A549 (cell line): ENCODE measurements at regions not wholly inside any gene's neighbourhood (a gene's known extent, or its start where the extent isn't known, plus 50 kb on each side); places are given as distances from the start of the nearest gene placed in this dataset.

Experiments used
- BCL3 ChIP-seq: fragments of >200 bp; sonication (Bioruptor Twin); formaldehyde crosslinking; IDR thresholded peaks from 3 replicates; pipeline ENCODE4 v1.6.1; 2016
- CEBPB ChIP-seq, 2 experiments: fragments of >200 bp in 1 of 2; sonication (Bioruptor Twin) in 1 of 2; formaldehyde crosslinking in 1 of 2; IDR thresholded peaks; 2 replicates each; pipeline ENCODE4 v1.6.1; 2012 to 2016
- CTCF ChIP-seq: fragments of >200 bp; sonication (Bioruptor Twin); formaldehyde crosslinking; IDR thresholded peaks from 3 replicates; pipeline ENCODE4 v1.5.1; 2016
- EP300 ChIP-seq, 2 experiments: fragments of >200 bp; sonication (Bioruptor Twin); formaldehyde crosslinking; IDR thresholded peaks; 2 replicates in 1 of 2; 3 replicates in 1 of 2; pipeline ENCODE4 v1.6.1; 2016 to 2017
- ESRRA ChIP-seq: fragments of 150-350 bp; IDR thresholded peaks from 2 replicates; pipeline ENCODE4 v1.6.1; 2014; ENCODE audit warnings: mild to moderate bottlenecking, low read length, borderline replicate concordance
- FOSL2 ChIP-seq, 2 experiments: fragments of 450-650 bp in 1 of 2; fragments of >200 bp in 1 of 2; sonication (Bioruptor Twin) in 1 of 2; formaldehyde crosslinking; IDR thresholded peaks; 2 replicates each; pipeline versions ENCODE4 v1.5.0 to v1.6.1; 2016 to 2020; ENCODE audit warnings: mild to moderate bottlenecking in 1 of 2, moderate library complexity in 1 of 2
- HDAC2 ChIP-seq: fragments of 200-600 bp; sonication (generic); IDR thresholded peaks from 2 replicates; pipeline ENCODE4 v1.6.1; 2016
- KDM1A ChIP-seq: fragments of 200-600 bp; sonication (generic); IDR thresholded peaks from 2 replicates; pipeline ENCODE4 v1.6.1; 2016; ENCODE audit warnings: low read depth, mild to moderate bottlenecking
- MAX ChIP-seq: IDR thresholded peaks from 2 replicates; pipeline ENCODE4 v1.6.1; 2012
- PHF8 ChIP-seq: fragments of 200-600 bp; sonication (generic); IDR thresholded peaks from 2 replicates; pipeline ENCODE4 v1.6.1; 2016; ENCODE audit warnings: low read depth, mild to moderate bottlenecking, antibody characterized with exemption, moderate library complexity, borderline replicate concordance
- POLR2A ChIP-seq: IDR thresholded peaks from 2 replicates; pipeline ENCODE4 v1.6.1; 2012; ENCODE audit warnings: mild to moderate bottlenecking, low read length
- RNF2 ChIP-seq: fragments of 200-600 bp; sonication (generic); IDR thresholded peaks from 2 replicates; pipeline ENCODE4 v1.6.1; 2016; ENCODE audit warnings: low read depth, mild to moderate bottlenecking, antibody characterized with exemption, moderate library complexity, borderline replicate concordance
- SMC3 ChIP-seq: fragments of >200 bp; sonication (Bioruptor Twin); formaldehyde crosslinking; IDR thresholded peaks from 3 replicates; pipeline ENCODE4 v1.6.1; 2018; ENCODE audit warnings: inconsistent platforms
- TF ChIP-seq, protein P1 (sequence below): fragments of 200-600 bp; sonication (generic); IDR thresholded peaks from 2 replicates; pipeline ENCODE4 v1.6.1; 2016; ENCODE audit warnings: antibody characterized with exemption, mild to moderate bottlenecking, moderate library complexity

DNA sequence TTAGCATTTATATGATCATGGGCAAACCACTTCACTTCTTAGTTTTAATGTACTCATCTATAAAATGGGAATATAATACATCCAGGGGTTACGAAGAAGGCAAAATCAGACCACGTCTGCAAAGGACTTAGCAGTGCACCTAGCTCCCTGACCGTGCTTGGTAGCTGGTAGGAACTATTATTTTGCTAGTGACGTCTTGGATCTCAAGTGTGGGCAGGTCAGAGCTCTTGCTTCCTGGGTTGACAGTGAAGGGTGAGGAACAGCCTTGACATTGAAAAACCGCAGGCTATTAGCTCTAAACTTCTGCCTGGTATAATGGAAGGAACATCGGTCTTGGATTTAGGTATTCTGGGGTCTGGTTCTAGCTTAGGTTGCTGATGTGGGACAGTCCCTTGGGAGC, 89.3 kb upstream of the MED13L start:
- TF ChIP-seq FOSL2 (IDR thresholded peaks at IDR 0.05), result no peak
- TF ChIP-seq FOSL2 (CRISPR knock-in tag; IDR thresholded peaks at IDR 0.05), result no peak
- TF ChIP-seq CTCF, result no peak
- no peak for TF ChIP-seq POLR2A
- TF ChIP-seq PHF8, result no peak
- TF ChIP-seq CEBPB (IDR thresholded peaks at IDR 0.05), result no peak
- no peak for TF ChIP-seq MAX
- TF ChIP-seq ESRRA, result no peak
- TF ChIP-seq SMC3, result no peak
- TF ChIP-seq KDM1A, result no peak
- no peak for TF ChIP-seq BCL3
- no peak for TF ChIP-seq HDAC2
- TF ChIP-seq, protein P1, sequence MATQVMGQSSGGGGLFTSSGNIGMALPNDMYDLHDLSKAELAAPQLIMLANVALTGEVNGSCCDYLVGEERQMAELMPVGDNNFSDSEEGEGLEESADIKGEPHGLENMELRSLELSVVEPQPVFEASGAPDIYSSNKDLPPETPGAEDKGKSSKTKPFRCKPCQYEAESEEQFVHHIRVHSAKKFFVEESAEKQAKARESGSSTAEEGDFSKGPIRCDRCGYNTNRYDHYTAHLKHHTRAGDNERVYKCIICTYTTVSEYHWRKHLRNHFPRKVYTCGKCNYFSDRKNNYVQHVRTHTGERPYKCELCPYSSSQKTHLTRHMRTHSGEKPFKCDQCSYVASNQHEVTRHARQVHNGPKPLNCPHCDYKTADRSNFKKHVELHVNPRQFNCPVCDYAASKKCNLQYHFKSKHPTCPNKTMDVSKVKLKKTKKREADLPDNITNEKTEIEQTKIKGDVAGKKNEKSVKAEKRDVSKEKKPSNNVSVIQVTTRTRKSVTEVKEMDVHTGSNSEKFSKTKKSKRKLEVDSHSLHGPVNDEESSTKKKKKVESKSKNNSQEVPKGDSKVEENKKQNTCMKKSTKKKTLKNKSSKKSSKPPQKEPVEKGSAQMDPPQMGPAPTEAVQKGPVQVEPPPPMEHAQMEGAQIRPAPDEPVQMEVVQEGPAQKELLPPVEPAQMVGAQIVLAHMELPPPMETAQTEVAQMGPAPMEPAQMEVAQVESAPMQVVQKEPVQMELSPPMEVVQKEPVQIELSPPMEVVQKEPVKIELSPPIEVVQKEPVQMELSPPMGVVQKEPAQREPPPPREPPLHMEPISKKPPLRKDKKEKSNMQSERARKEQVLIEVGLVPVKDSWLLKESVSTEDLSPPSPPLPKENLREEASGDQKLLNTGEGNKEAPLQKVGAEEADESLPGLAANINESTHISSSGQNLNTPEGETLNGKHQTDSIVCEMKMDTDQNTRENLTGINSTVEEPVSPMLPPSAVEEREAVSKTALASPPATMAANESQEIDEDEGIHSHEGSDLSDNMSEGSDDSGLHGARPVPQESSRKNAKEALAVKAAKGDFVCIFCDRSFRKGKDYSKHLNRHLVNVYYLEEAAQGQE, result no peak
- TF ChIP-seq EP300 (IDR thresholded peaks at IDR 0.05), result no peak
- no peak for TF ChIP-seq RNF2
